ENCODE measurements at regions not wholly inside any gene's neighbourhood (a gene's known extent, or its start where the extent isn't known, plus 50 kb on each side); places are given as distances from the start of the nearest gene placed in this dataset.

DNA sequence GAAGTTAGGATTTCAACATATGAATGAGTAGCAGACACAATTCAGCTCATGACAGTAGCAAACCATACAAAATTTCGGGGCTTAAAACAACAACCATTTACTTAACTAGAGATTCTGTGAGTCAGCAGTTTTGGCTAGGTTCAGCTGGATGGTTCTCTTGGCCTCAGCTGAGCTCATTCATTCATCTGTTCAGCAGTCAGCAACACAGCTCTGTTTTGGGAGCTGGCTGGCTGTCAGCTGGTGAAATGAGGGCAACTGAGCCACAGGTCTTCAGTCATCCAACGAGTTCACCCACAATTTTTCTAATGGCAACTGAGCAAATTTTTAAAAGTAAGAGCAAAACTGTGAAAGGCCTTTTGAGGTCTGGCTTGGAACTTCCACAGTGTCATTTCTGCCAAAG lies 2005.1 kb upstream of the AGA start:
- TF ChIP-seq, protein P1, sequence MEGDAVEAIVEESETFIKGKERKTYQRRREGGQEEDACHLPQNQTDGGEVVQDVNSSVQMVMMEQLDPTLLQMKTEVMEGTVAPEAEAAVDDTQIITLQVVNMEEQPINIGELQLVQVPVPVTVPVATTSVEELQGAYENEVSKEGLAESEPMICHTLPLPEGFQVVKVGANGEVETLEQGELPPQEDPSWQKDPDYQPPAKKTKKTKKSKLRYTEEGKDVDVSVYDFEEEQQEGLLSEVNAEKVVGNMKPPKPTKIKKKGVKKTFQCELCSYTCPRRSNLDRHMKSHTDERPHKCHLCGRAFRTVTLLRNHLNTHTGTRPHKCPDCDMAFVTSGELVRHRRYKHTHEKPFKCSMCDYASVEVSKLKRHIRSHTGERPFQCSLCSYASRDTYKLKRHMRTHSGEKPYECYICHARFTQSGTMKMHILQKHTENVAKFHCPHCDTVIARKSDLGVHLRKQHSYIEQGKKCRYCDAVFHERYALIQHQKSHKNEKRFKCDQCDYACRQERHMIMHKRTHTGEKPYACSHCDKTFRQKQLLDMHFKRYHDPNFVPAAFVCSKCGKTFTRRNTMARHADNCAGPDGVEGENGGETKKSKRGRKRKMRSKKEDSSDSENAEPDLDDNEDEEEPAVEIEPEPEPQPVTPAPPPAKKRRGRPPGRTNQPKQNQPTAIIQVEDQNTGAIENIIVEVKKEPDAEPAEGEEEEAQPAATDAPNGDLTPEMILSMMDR (IDR thresholded peaks at IDR 0.05; ENCODE audit: low read length), result no peak
- TF ChIP-seq EZH2 (optimal IDR thresholded peaks at IDR 0.05; ENCODE audit: low read depth, low read length), result no peak

All from MM.1S (cell line).